ENCODE measurements at regions not wholly inside any gene's neighbourhood (a gene's known extent, or its start where the extent isn't known, plus 50 kb on each side); places are given as distances from the start of the nearest gene placed in this dataset.
"Not testable (repeated sequence)": the region's sequence is repeated elsewhere in the genome, so short reads cannot be mapped to it uniquely, and the experiment has no call there.

- H3K4me3 Mint-ChIP-seq = no peak overlapping the region
- no peaks in the 10 kb centered on the region for H3K27me3 Mint-ChIP-seq
- no peak for DNase-seq
- no peak overlapping the region for H3K27ac Mint-ChIP-seq
- H3K4me1 Mint-ChIP-seq = peaks cover 13% of the 10 kb centered on the region
- peaks cover 4% of the 10 kb centered on the region for H3K36me3 Mint-ChIP-seq
- H3K9me3 Mint-ChIP-seq = peaks cover 4% of the 10 kb centered on the region
Measured at GRCh38 chr10:3923033-3923432, 138.0 kb upstream of the KLF6 start.

- Mint-ChIP-seq H3K9me3 (peaks cover 4% of the 10 kb centered on the region), H3K27ac (no peak overlapping the region), H3K4me3 (no peak overlapping the region), H3K4me1 (no peaks in the 10 kb centered on the region), H3K36me3 (no peaks in the 10 kb centered on the region), H3K27me3 (no peaks in the 10 kb centered on the region)
- no peak for DNase-seq
Measured at GRCh38 chr10:3919709-3920308, 134.8 kb upstream of the KLF6 start.

- H3K36me3 Mint-ChIP-seq, DNase-seq, H3K4me1 Mint-ChIP-seq, H3K9me3 Mint-ChIP-seq, H3K27ac Mint-ChIP-seq, H3K4me3 Mint-ChIP-seq, H3K27me3 Mint-ChIP-seq: not testable (repeated sequence)
Measured at GRCh38 chr10:3917392-3917791, 132.4 kb upstream of the KLF6 start.

- no peak for DNase-seq
- Mint-ChIP-seq H3K4me1 (no peaks in the 10 kb centered on the region), H3K27me3 (no peaks in the 10 kb centered on the region), H3K36me3 (no peaks in the 10 kb centered on the region), H3K9me3 (peaks cover 4% of the 10 kb centered on the region), H3K27ac (no peak overlapping the region), H3K4me3 (no peak overlapping the region)
Measured at GRCh38 chr10:3914733-3915132, 129.7 kb upstream of the KLF6 start.

GRCh38 chr10:3911713-3912442 is 126.9 kb upstream of the KLF6 start:
- no peak overlapping the region for H3K4me3 Mint-ChIP-seq
- H3K4me1 Mint-ChIP-seq = no peaks in the 10 kb centered on the region
- DNase-seq = no peak
- H3K27me3 Mint-ChIP-seq = no peaks in the 10 kb centered on the region
- no peak overlapping the region for H3K27ac Mint-ChIP-seq
- no peaks in the 10 kb centered on the region for H3K36me3 Mint-ChIP-seq
- no peaks in the 10 kb centered on the region for H3K9me3 Mint-ChIP-seq

GRCh38 chr10:3911241-3911640 is 126.2 kb upstream of the KLF6 start:
- no peak overlapping the region for H3K27ac Mint-ChIP-seq

GRCh38 chr10:3909339-3909738 is 124.3 kb upstream of the KLF6 start:
- no peak overlapping the region for H3K4me3 Mint-ChIP-seq
- H3K9me3 Mint-ChIP-seq = no peaks in the 10 kb centered on the region
- DNase-seq = no peak
- H3K27me3 Mint-ChIP-seq = no peaks in the 10 kb centered on the region
- no peak overlapping the region for H3K27ac Mint-ChIP-seq
- H3K36me3 Mint-ChIP-seq = peaks cover 1% of the 10 kb centered on the region
- no peaks in the 10 kb centered on the region for H3K4me1 Mint-ChIP-seq

More at GRCh38 chr10:3911241-3911640, 126.2 kb upstream of the KLF6 start:
- no peaks in the 10 kb centered on the region for H3K9me3 Mint-ChIP-seq
- no peak overlapping the region for H3K4me3 Mint-ChIP-seq
- no peak for DNase-seq
- no peaks in the 10 kb centered on the region for H3K4me1 Mint-ChIP-seq
- no peaks in the 10 kb centered on the region for H3K27me3 Mint-ChIP-seq
- H3K36me3 Mint-ChIP-seq = no peaks in the 10 kb centered on the region

GRCh38 chr10:3908183-3908582 is 123.2 kb upstream of the KLF6 start:
- no peaks in the 10 kb centered on the region for H3K9me3 Mint-ChIP-seq
- H3K4me1 Mint-ChIP-seq = no peaks in the 10 kb centered on the region

GRCh38 chr10:3907514-3907913 is 122.5 kb upstream of the KLF6 start:
- no peaks in the 10 kb centered on the region for H3K27me3 Mint-ChIP-seq
- H3K9me3 Mint-ChIP-seq = no peaks in the 10 kb centered on the region
- no peak overlapping the region for H3K4me3 Mint-ChIP-seq
- DNase-seq = no peak
- peaks cover 5% of the 10 kb centered on the region for H3K4me1 Mint-ChIP-seq
- peaks cover 1% of the 10 kb centered on the region for H3K36me3 Mint-ChIP-seq
- H3K27ac Mint-ChIP-seq = no peak overlapping the region

More at GRCh38 chr10:3908183-3908582, 123.2 kb upstream of the KLF6 start:
- Mint-ChIP-seq H3K27ac (no peak overlapping the region), H3K27me3 (no peaks in the 10 kb centered on the region), H3K4me3 (no peak overlapping the region), H3K36me3 (peaks cover 1% of the 10 kb centered on the region)
- no peak for DNase-seq

- Mint-ChIP-seq H3K27me3 (no peaks in the 10 kb centered on the region), H3K4me3 (no peak overlapping the region), H3K36me3 (peaks cover 1% of the 10 kb centered on the region), H3K4me1 (peaks cover 14% of the 10 kb centered on the region), H3K27ac (no peak overlapping the region), H3K9me3 (no peaks in the 10 kb centered on the region)
- DNase-seq = no peak
Measured at GRCh38 chr10:3906511-3907111, 121.6 kb upstream of the KLF6 start.

- Mint-ChIP-seq H3K4me1 (peaks cover 19% of the 10 kb centered on the region), H3K4me3 (no peak overlapping the region), H3K27ac (no peak overlapping the region), H3K9me3 (no peaks in the 10 kb centered on the region), H3K27me3 (no peaks in the 10 kb centered on the region), H3K36me3 (peaks cover 1% of the 10 kb centered on the region)
- DNase-seq = no peak
Measured at GRCh38 chr10:3904419-3904960, 119.5 kb upstream of the KLF6 start.

GRCh38 chr10:3902809-3903410 is 117.9 kb upstream of the KLF6 start:
- peaks cover 1% of the 10 kb centered on the region for H3K36me3 Mint-ChIP-seq

GRCh38 chr10:3902054-3902808 is 117.2 kb upstream of the KLF6 start:
- DNase-seq = peak; percentile 18
- Mint-ChIP-seq H3K27me3 (no peaks in the 10 kb centered on the region), H3K27ac (peak overlapping the region; percentile 16), H3K36me3 (peaks cover 1% of the 10 kb centered on the region), H3K4me3 (no peak overlapping the region), H3K4me1 (peaks cover 19% of the 10 kb centered on the region), H3K9me3 (no peaks in the 10 kb centered on the region)

More at GRCh38 chr10:3902809-3903410, 117.9 kb upstream of the KLF6 start:
- Mint-ChIP-seq H3K9me3 (no peaks in the 10 kb centered on the region), H3K27ac (peak overlapping the region; percentile 34), H3K4me3 (no peak overlapping the region), H3K4me1 (peaks cover 19% of the 10 kb centered on the region), H3K27me3 (no peaks in the 10 kb centered on the region)
- no peak for DNase-seq

GRCh38 chr10:3901370-3901769 is 116.4 kb upstream of the KLF6 start:
- H3K9me3 Mint-ChIP-seq = no peaks in the 10 kb centered on the region
- H3K36me3 Mint-ChIP-seq = peaks cover 1% of the 10 kb centered on the region
- H3K4me1 Mint-ChIP-seq = peaks cover 19% of the 10 kb centered on the region
- H3K4me3 Mint-ChIP-seq = no peak overlapping the region
- no peak for DNase-seq
- H3K27me3 Mint-ChIP-seq = no peaks in the 10 kb centered on the region
- H3K27ac Mint-ChIP-seq = peak overlapping the region; percentile 16

All from activated naive CD8-positive, alpha-beta T cell treated with anti-CD3 and anti-CD28 coated beads for 36 hours (primary cell).